Globus pallidus (tissue), 1 donor: ENCODE measurements at regions not wholly inside any gene's neighbourhood (a gene's known extent, or its start where the extent isn't known, plus 50 kb on each side); places are given as distances from the start of the nearest gene placed in this dataset.

ENCODE experiments used
- DNase-seq: peaks from one replicate; pipeline ENCODE4 v3.0.0-alpha.2; 2015; ENCODE audit warnings: low spot score

GRCh38 chr10:44854693-44855350 lies 56.3 kb upstream of the TMEM72 start:
- DNase-seq, result peak; percentile 55

- DNase-seq, result no peak
These were observed 54.4 kb upstream of the TMEM72 start for GRCh38 chr10:44856696-44857095.

- peak; percentile 38 for DNase-seq
These were observed 53.6 kb upstream of the TMEM72 start for GRCh38 chr10:44857363-44858016.

- DNase-seq, result no peak
These were observed 53.1 kb upstream of the TMEM72 start for GRCh38 chr10:44858017-44858371.

GRCh38 chr10:44858988-44859387 lies 52.1 kb upstream of the TMEM72 start:
- no peak for DNase-seq

GRCh38 chr10:44859546-44860285 lies 51.4 kb upstream of the TMEM72 start:
- no peak for DNase-seq

GRCh38 chr10:44860811-44861736 lies 50.1 kb upstream of the TMEM72 start:
- DNase-seq, result no peak
